D341Med (cell line): ENCODE measurements at regions not wholly inside any gene's neighbourhood (a gene's known extent, or its start where the extent isn't known, plus 50 kb on each side); places are given as distances from the start of the nearest gene placed in this dataset.

ENCODE experiments used
- DNase-seq: peaks from one replicate; pipeline ENCODE4 v3.0.0; 2012; ENCODE audit warnings: low spot score

DNA sequence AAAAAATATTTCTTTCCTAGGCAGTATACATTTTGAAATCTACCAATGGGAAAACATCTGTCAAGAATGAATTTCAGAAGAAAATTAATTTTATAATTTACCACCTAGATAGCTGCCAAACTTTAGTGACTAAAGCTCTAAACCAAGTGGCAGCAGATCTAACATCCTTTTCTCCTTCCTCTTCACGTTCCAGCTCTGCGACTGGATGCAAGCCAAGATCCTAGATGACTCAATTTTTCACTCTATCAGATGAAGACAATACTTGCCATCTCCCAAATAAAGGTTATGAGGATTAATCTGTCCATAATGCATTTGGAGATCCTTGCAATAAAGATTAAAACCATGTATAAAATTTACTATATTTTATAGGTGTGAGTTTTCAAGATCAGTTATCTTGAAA lies 66.7 kb upstream of the MIR17HG start:
- no peak for DNase-seq

DNA sequence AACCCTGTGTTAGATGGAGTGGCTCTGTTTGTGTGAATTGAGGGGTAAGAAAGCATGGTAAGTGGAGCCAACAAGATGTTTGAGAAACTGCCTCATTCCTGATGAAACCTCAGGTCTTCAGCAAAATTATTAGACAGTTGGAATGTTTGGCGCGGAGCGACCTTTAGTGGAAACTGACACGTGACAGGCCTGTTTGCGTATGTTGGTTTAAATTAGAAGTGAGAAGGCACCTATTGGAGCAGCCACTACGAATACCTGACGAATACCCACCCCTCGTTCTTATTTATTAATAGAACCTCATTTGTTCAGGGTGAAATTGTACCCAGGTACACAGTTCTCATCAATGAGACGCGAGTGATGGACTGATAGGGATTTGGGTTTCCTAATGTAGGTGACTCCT lies 63.2 kb upstream of the MIR17HG start:
- no peak for DNase-seq

DNA sequence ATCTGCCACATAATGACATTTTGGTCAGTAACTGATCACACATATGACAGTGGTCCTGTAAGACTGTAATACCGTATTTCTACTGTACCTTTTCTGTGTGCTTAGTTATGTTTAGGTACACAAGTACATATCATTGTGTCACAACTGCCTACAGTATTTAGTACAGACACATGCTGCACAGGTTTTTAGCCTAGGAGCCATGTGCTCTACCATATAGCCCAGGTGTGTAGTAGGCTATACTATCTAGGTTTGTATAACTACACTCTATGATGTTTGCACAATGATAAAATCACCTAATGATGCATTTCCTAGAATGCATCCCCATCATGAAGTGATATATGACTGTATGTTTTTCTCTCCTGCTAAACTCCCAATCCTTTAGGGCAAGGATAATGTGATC lies 61.2 kb upstream of the MIR17HG start:
- DNase-seq, result no peak

DNA sequence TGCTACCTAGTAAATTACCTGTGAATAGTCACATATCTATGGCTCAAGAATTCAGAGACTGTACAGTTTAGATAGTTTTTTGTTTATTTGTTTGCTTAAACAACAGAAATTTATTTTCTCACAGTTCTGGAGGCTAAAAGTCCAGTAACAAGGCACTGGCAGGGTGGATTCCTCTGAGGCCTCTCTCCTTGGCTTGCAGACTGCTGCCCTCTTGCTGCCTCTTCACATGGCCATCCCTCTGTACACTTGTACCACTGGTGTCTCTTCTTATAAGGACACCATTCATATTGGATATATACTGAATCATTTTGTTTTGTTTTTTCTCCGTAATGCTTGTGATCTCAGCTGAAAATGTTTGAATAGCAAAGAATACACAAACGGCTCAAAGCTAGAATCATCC lies 56.4 kb upstream of the MIR17HG start:
- no peak for DNase-seq

DNA sequence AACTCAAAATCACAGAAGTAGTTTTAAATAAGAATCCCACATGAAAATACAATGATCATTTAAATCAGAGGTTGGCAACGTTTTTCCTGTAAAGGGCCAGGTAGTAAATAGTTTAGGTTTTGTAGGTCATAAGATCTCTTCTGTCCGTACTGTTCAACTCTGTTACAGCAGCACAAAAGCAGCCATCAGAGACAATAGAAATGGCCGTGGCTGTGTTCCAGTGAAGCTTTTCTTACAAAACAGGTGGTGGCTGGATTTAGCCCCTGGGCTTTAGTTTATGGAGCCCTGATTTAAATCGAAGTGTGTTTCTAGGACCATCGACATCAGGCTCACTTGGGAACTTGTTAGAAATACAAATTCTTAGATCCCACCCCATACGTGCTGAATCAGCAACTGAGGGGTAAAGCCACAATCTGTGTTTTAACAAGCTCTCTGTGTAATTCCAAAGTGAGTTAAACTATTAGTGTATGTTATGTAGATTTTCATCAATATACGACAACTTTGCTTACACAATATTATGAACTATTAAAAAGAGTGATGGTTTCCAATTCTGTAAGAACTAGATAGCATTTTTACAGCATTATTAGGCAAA lies 54.8 kb upstream of the MIR17HG start:
- no peak for DNase-seq

DNA sequence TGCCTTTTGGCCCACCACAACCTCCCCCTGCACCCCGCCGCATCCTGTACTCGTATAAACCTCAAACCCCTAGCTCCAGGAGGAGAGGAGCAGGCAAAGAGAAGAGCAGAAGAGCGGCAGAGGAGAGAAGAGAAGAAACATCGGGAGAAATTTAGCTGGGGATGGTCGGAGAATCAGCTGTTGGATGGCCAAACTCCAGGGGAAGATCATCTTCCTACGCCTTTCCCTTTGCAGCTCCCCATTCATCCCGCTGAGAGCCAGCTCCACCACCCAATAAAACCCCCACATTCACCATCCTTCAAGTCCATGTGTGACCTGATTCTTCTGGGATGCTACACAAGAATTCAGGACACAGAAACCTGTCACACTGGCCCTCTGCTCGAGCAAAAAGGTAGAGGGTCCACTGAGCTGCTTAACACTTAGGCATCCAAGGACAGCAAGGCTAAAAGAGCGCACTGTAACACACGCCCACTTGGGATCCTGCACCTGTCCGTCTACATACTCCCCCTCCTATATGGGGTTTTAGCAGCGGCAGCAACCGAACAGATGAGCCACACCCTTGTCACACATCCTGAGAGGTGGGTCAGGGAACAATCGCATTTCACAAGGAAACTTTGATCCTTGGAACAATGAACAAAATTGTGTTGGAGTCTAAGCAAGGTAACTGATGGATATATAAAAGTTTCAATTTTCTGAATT lies 51.6 kb upstream of the MIR17HG start:
- no peak for DNase-seq

GRCh38 chr13:91297503-91297902 lies 50.0 kb upstream of the MIR17HG start:
- no peak for DNase-seq
